H9 (cell line): ENCODE measurements at regions not wholly inside any gene's neighbourhood (a gene's known extent, or its start where the extent isn't known, plus 50 kb on each side); places are given as distances from the start of the nearest gene placed in this dataset.

Experiments used
- DNase-seq: peaks from one replicate; pipeline ENCODE4 v3.0.0-alpha.2; 2017
- H2AFZ ChIP-seq: one replicate; pipeline ENCODE4 v1.6.1; 2013; ENCODE audit warnings: mild to moderate bottlenecking, low read length, control low read depth, moderate library complexity
- H2AK5ac ChIP-seq: 2 replicates; pipeline ENCODE4 v1.6.1; 2013; ENCODE audit warnings: low read length, control low read depth, mixed read lengths; ENCODE audit not compliant: insufficient read length
- H2BK120ac ChIP-seq: one replicate; pipeline ENCODE4 v1.6.1; 2013; ENCODE audit warnings: low read depth, mild to moderate bottlenecking, low read length, control low read depth, inconsistent platforms; ENCODE audit not compliant: poor library complexity, severe bottlenecking
- H2BK12ac ChIP-seq: 2 replicates; pipeline ENCODE4 v1.6.1; 2013; ENCODE audit warnings: low read length, control low read depth, mixed read lengths, low read depth; ENCODE audit not compliant: insufficient read length
- H2BK15ac ChIP-seq: 2 replicates; pipeline ENCODE4 v1.6.1; 2013; ENCODE audit warnings: low read depth, low read length, control low read depth
- H2BK20ac ChIP-seq: one replicate; pipeline ENCODE4 v1.6.1; 2013; ENCODE audit warnings: low read depth, mild to moderate bottlenecking, low read length, control low read depth, inconsistent platforms; ENCODE audit not compliant: poor library complexity, severe bottlenecking
- H2BK5ac ChIP-seq: 2 replicates; pipeline ENCODE4 v1.6.1; 2013; ENCODE audit warnings: low read length, control low read depth, mixed read lengths; ENCODE audit not compliant: insufficient read length
- H3K14ac ChIP-seq: 2 replicates; pipeline ENCODE4 v1.6.1; 2013; ENCODE audit warnings: low read length, control low read depth; ENCODE audit not compliant: insufficient read depth
- H3K18ac ChIP-seq: 2 replicates; pipeline ENCODE4 v1.6.1; 2013; ENCODE audit warnings: low read depth, mild to moderate bottlenecking, mixed read lengths, low read length, control low read depth; ENCODE audit not compliant: insufficient read length
- H3K23ac ChIP-seq: 2 replicates; pipeline ENCODE4 v1.6.1; 2013; ENCODE audit warnings: low read length, control low read depth, mixed read lengths, low read depth; ENCODE audit not compliant: insufficient read length
- H3K23me2 ChIP-seq: 2 replicates; pipeline ENCODE4 v1.6.1; 2013; ENCODE audit warnings: low read depth, mild to moderate bottlenecking, mixed read lengths, low read length, control low read depth; ENCODE audit not compliant: insufficient read length, poor library complexity, severe bottlenecking
- H3K27ac ChIP-seq: 2 replicates; pipeline ENCODE4 v1.5.1; 2013; ENCODE audit warnings: low read length, control low read depth, mixed read lengths, low read depth; ENCODE audit not compliant: insufficient read length
- H3K27me3 ChIP-seq: 2 replicates; pipeline ENCODE4 v1.6.1; 2013; ENCODE audit warnings: low read length, control low read depth, inconsistent platforms; ENCODE audit not compliant: insufficient read depth
- H3K4ac ChIP-seq: 2 replicates; pipeline ENCODE4 v1.6.1; 2013; ENCODE audit warnings: low read depth, mild to moderate bottlenecking, control low read depth, inconsistent platforms, low read length, moderate library complexity
- H3K4me1 ChIP-seq: 2 replicates; pipeline ENCODE4 v1.6.1; 2013; ENCODE audit warnings: low read length, control low read depth, inconsistent platforms; ENCODE audit not compliant: insufficient read depth
- H3K4me2 ChIP-seq: 2 replicates; pipeline ENCODE4 v1.6.1; 2013; ENCODE audit warnings: low read length, control low read depth, mixed read lengths; ENCODE audit not compliant: insufficient read length, insufficient read depth
- H3K56ac ChIP-seq: 2 replicates; pipeline ENCODE4 v1.6.1; 2013; ENCODE audit warnings: low read depth, mild to moderate bottlenecking, mixed read lengths, low read length, control low read depth; ENCODE audit not compliant: insufficient read length
- H3K79me1 ChIP-seq: 2 replicates; pipeline ENCODE4 v1.6.1; 2013; ENCODE audit warnings: low read depth, mild to moderate bottlenecking, moderate library complexity, low read length, control low read depth, inconsistent platforms; ENCODE audit not compliant: insufficient read depth, poor library complexity, severe bottlenecking
- H3K79me2 ChIP-seq: 2 replicates; pipeline ENCODE4 v1.6.1; 2013; ENCODE audit warnings: low read length, control low read depth, inconsistent platforms; ENCODE audit not compliant: insufficient read depth
- H3K9ac ChIP-seq: 2 replicates; pipeline ENCODE4 v1.6.1; 2013; ENCODE audit warnings: low read length, control low read depth, mixed read lengths; ENCODE audit not compliant: insufficient read length; ENCODE audit errors: extremely low read depth
- H3K9me3 ChIP-seq: one replicate; pipeline ENCODE4 v1.6.1; 2013; ENCODE audit warnings: low read depth, low read length, inconsistent platforms; ENCODE audit not compliant: control insufficient read depth
- H3T11ph ChIP-seq: one replicate; pipeline ENCODE4 v1.6.1; 2013; ENCODE audit warnings: mild to moderate bottlenecking, low read length, control low read depth, inconsistent platforms
- H4K20me1 ChIP-seq: one replicate; pipeline ENCODE4 v1.6.1; 2013; ENCODE audit not compliant: control insufficient read depth, insufficient read length, insufficient read depth
- H4K5ac ChIP-seq: 2 replicates; pipeline ENCODE4 v1.6.1; 2013; ENCODE audit warnings: low read depth, mild to moderate bottlenecking, mixed read lengths, low read length, control low read depth; ENCODE audit not compliant: insufficient read length
- H4K8ac ChIP-seq: replicated peaks from 2 replicates; pipeline ENCODE4 v1.6.1; 2013; ENCODE audit warnings: low read length, control low read depth, mixed read lengths, low read depth; ENCODE audit not compliant: insufficient read length
- H4K91ac ChIP-seq: 2 replicates; pipeline ENCODE4 v1.6.1; 2013; ENCODE audit warnings: low read depth, mild to moderate bottlenecking, moderate library complexity, mixed read lengths, low read length, control low read depth; ENCODE audit not compliant: insufficient read length
- H3K27ac Mint-ChIP-seq, 3 experiments: 2 replicates in 2 of 3; 3 replicates in 1 of 3; pipeline ENCODE4 v1.8.0; 2020 to 2021; ENCODE audit warnings: mixed read lengths in 3 of 3, mild to moderate bottlenecking in 1 of 3, moderate library complexity in 1 of 3
- H3K27me3 Mint-ChIP-seq: 2 replicates; pipeline ENCODE4 v1.8.0; 2021; ENCODE audit warnings: low read depth, mild to moderate bottlenecking, moderate library complexity, mixed read lengths
- H3K36me3 Mint-ChIP-seq, 3 experiments: 2 replicates in 2 of 3; 3 replicates in 1 of 3; pipeline ENCODE4 v1.8.0; 2020 to 2021; ENCODE audit warnings: low read depth in 3 of 3, mixed read lengths in 3 of 3; ENCODE audit not compliant: insufficient read depth in 1 of 3
- H3K4me1 Mint-ChIP-seq, 2 experiments: 2 replicates each; pipeline ENCODE4 v1.8.0; 2020; ENCODE audit warnings: mixed read lengths in 2 of 2
- H3K4me3 Mint-ChIP-seq, 2 experiments: 2 replicates in 1 of 2; 3 replicates in 1 of 2; pipeline ENCODE4 v1.8.0; 2020 to 2021; ENCODE audit warnings: mild to moderate bottlenecking in 2 of 2, mixed read lengths in 2 of 2, moderate library complexity in 1 of 2
- H3K9me3 Mint-ChIP-seq, 2 experiments: 2 replicates in 1 of 2; 3 replicates in 1 of 2; pipeline ENCODE4 v1.8.0; 2020; ENCODE audit warnings: mild to moderate bottlenecking in 2 of 2, mixed read lengths in 2 of 2, moderate library complexity in 1 of 2
- WGBS: extraction: QIAGEN DNeasy Blood & Tissue Kit; methylation state at CpG from one replicate; pipeline ENCODE4 v1.1.7; 2013; ENCODE audit warnings: missing lambda C conversion rate, low lambda C conversion rate, mixed read lengths; ENCODE audit not compliant: insufficient read length; ENCODE audit errors: extremely low coverage; 5-methylcytosine and 5-hydroxymethylcytosine counted together
- TF ChIP-seq, protein P1 (sequence below): fragments of 200-600 bp; sonication (generic); conservative IDR thresholded peaks from 3 replicates; pipeline ENCODE4 v1.8.0; 2021; ENCODE audit warnings: antibody characterized with exemption, mild to moderate bottlenecking

DNA sequence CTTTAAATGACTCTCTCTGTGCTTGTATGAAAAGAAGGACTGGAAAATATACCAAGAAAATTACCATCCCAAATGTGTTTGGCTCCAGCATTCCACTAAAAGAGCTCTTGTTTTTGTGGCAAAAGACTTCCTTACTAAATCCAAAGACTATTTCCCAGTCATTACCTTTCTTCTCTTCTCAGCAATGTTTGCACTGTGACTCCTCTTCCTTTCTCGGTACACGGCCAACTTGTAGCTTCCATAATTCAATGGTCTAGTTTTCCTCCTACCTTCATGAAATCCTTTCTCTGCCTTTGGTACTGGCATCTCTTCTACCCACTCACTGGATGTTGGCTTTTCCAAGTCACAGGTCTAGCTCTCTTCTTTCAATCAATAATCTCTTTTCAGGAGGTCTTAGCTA, 568.5 kb upstream of the JAG1 start:
- Mint-ChIP-seq H3K27me3 (no peaks in the 10 kb centered on the region), H3K9me3 (no peaks in the 10 kb centered on the region), H3K4me3 (no peak overlapping the region), H3K27ac (no peak overlapping the region), H3K4me1 (peaks cover 0 to under 1% of the 10 kb centered on the region in 2 experiments; a peak in 1 of 4 replicates), H3K36me3 (no peaks in the 10 kb centered on the region; a peak in 1 of 7 replicates)
- Histone ChIP-seq H3T11ph (no peak overlapping the region), H2BK5ac (no peak overlapping the region), H3K23ac (no peak overlapping the region), H3K23me2 (no peaks in the 10 kb centered on the region), H3K4me2 (no peak overlapping the region), H2BK12ac (no peak overlapping the region), H4K20me1 (no peaks in the 10 kb centered on the region), H3K56ac (no peak overlapping the region), H3K9ac (no peak overlapping the region), H3K4ac (no peak overlapping the region), H2AK5ac (no peak overlapping the region), H2BK15ac (no peak overlapping the region), H3K27me3 (no peaks in the 10 kb centered on the region), H3K27ac (no peak overlapping the region), H3K79me1 (no peaks in the 10 kb centered on the region), H3K4me1 (no peaks in the 10 kb centered on the region), H3K18ac (no peak overlapping the region), H3K9me3 (no peaks in the 10 kb centered on the region), H2BK120ac (no peak overlapping the region), H3K14ac (no peak overlapping the region), H4K5ac (no peak overlapping the region), H4K91ac (no peak overlapping the region), H3K79me2 (no peaks in the 10 kb centered on the region), H2AFZ (no peak overlapping the region), H2BK20ac (no peak overlapping the region), H4K8ac (no peak overlapping the region)
- TF ChIP-seq, protein P1, sequence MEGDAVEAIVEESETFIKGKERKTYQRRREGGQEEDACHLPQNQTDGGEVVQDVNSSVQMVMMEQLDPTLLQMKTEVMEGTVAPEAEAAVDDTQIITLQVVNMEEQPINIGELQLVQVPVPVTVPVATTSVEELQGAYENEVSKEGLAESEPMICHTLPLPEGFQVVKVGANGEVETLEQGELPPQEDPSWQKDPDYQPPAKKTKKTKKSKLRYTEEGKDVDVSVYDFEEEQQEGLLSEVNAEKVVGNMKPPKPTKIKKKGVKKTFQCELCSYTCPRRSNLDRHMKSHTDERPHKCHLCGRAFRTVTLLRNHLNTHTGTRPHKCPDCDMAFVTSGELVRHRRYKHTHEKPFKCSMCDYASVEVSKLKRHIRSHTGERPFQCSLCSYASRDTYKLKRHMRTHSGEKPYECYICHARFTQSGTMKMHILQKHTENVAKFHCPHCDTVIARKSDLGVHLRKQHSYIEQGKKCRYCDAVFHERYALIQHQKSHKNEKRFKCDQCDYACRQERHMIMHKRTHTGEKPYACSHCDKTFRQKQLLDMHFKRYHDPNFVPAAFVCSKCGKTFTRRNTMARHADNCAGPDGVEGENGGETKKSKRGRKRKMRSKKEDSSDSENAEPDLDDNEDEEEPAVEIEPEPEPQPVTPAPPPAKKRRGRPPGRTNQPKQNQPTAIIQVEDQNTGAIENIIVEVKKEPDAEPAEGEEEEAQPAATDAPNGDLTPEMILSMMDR: no peak
- DNase-seq: no peak
- WGBS: no CpG with 5 or more reads among the region's 2 CpGs
